ENCODE measurements at regions not wholly inside any gene's neighbourhood (a gene's known extent, or its start where the extent isn't known, plus 50 kb on each side); places are given as distances from the start of the nearest gene placed in this dataset.
A peak's percentile ranks its signal among the peaks of the same experiment; 100 is the strongest.

GRCh38 chr20:23253524-23253923, 97.1 kb upstream of the NXT1 start:
- no peak for DNase-seq (ENCODE audit: low read depth)

- no peak for DNase-seq (ENCODE audit: low read depth)
Observed at GRCh38 chr20:23251779-23252178, 98.8 kb upstream of the NXT1 start.

GRCh38 chr20:23249541-23249940, 101.0 kb upstream of the NXT1 start:
- DNase-seq (ENCODE audit: low read depth), result no peak

GRCh38 chr20:23248461-23248882, 102.1 kb upstream of the NXT1 start:
- no peak for DNase-seq (ENCODE audit: low read depth)

GRCh38 chr20:23246717-23247664, 103.6 kb upstream of the NXT1 start:
- no peak for DNase-seq (ENCODE audit: low read depth)

- peak; percentile 48 for DNase-seq (ENCODE audit: low read depth)
Observed at GRCh38 chr20:23245553-23246181, 104.9 kb upstream of the NXT1 start.

GRCh38 chr20:23244916-23245552, 105.6 kb upstream of the NXT1 start:
- DNase-seq (ENCODE audit: low read depth), result no peak

- peak; percentile 58 for DNase-seq (ENCODE audit: low read depth)
Observed at GRCh38 chr20:23244156-23244915, 106.3 kb upstream of the NXT1 start.

- DNase-seq (ENCODE audit: low read depth), result no peak
Observed at GRCh38 chr20:23243791-23244155, 106.8 kb upstream of the NXT1 start.

- no peak for DNase-seq (ENCODE audit: low read depth)
Observed at GRCh38 chr20:23242556-23243180, 107.9 kb upstream of the NXT1 start.

GRCh38 chr20:23242104-23242503, 108.5 kb upstream of the NXT1 start:
- no peak for DNase-seq (ENCODE audit: low read depth)

GRCh38 chr20:23241416-23241815, 109.2 kb upstream of the NXT1 start:
- no peak for DNase-seq (ENCODE audit: low read depth)

GRCh38 chr20:23240519-23240918, 110.1 kb upstream of the NXT1 start:
- no peak for DNase-seq (ENCODE audit: low read depth)

- no peak for DNase-seq (ENCODE audit: low read depth)
Observed at GRCh38 chr20:23237201-23237600, 113.4 kb upstream of the NXT1 start.

GRCh38 chr20:23235173-23236027, 115.2 kb upstream of the NXT1 start:
- peak; percentile 60 for DNase-seq (ENCODE audit: low read depth)

GRCh38 chr20:23234311-23235078, 116.1 kb upstream of the NXT1 start:
- peak; percentile 52 for DNase-seq (ENCODE audit: low read depth)

- DNase-seq (ENCODE audit: low read depth), result no peak
Observed at GRCh38 chr20:23233341-23233740, 117.2 kb upstream of the NXT1 start.

- no peak for DNase-seq (ENCODE audit: low read depth)
Observed at GRCh38 chr20:23232679-23233308, 117.8 kb upstream of the NXT1 start.

GRCh38 chr20:23232219-23232581, 118.4 kb upstream of the NXT1 start:
- DNase-seq (ENCODE audit: low read depth), result no peak

Data from M059J (cell line).